G401.6 (cell line): ENCODE measurements at regions not wholly inside any gene's neighbourhood (a gene's known extent, or its start where the extent isn't known, plus 50 kb on each side); places are given as distances from the start of the nearest gene placed in this dataset.

Experiments
- FAIRE-seq: peaks from 2 replicates; lab custom pipeline; 2012; peaks lifted over from hg19 to GRCh38; lab: Jason Lieb, UNC

- FAIRE-seq: no peak
Measured at GRCh38 chr2:195407783-195408182, 249.2 kb upstream of the SLC39A10 start.

- FAIRE-seq: no peak
Measured at GRCh38 chr2:195406886-195407603, 250.0 kb upstream of the SLC39A10 start.

GRCh38 chr2:195404651-195405050 is 252.4 kb upstream of the SLC39A10 start:
- no peak for FAIRE-seq

- no peak for FAIRE-seq
Measured at GRCh38 chr2:195396479-195396878, 260.5 kb upstream of the SLC39A10 start.

- FAIRE-seq: no peak
Measured at GRCh38 chr2:195395362-195395761, 261.7 kb upstream of the SLC39A10 start.

- no peak for FAIRE-seq
Measured at GRCh38 chr2:195392446-195393336, 264.3 kb upstream of the SLC39A10 start.

- FAIRE-seq: no peak
Measured at GRCh38 chr2:195390686-195391321, 266.2 kb upstream of the SLC39A10 start.

- FAIRE-seq: no peak
Measured at GRCh38 chr2:195388028-195388427, 269.0 kb upstream of the SLC39A10 start.

GRCh38 chr2:195382186-195382585 is 274.8 kb upstream of the SLC39A10 start:
- FAIRE-seq: no peak

- no peak for FAIRE-seq
Measured at GRCh38 chr2:195370167-195370943, 286.7 kb upstream of the SLC39A10 start.

- FAIRE-seq: no peak
Measured at GRCh38 chr2:195369218-195369587, 287.8 kb upstream of the SLC39A10 start.

GRCh38 chr2:195368249-195369217 is 288.5 kb upstream of the SLC39A10 start:
- no peak for FAIRE-seq

- no peak for FAIRE-seq
Measured at GRCh38 chr2:195367809-195368208, 289.2 kb upstream of the SLC39A10 start.

- FAIRE-seq: no peak
Measured at GRCh38 chr2:195364015-195364965, 292.7 kb upstream of the SLC39A10 start.

- FAIRE-seq: no peak
Measured at GRCh38 chr2:195363496-195363895, 293.5 kb upstream of the SLC39A10 start.

GRCh38 chr2:195360242-195360641 is 296.8 kb upstream of the SLC39A10 start:
- FAIRE-seq: no peak

- FAIRE-seq: no peak
Measured at GRCh38 chr2:195359043-195359735, 297.8 kb upstream of the SLC39A10 start.

GRCh38 chr2:195356920-195357440 is 300.0 kb upstream of the SLC39A10 start:
- no peak for FAIRE-seq

- no peak for FAIRE-seq
Measured at GRCh38 chr2:195356026-195356425, 301.0 kb upstream of the SLC39A10 start.
